GM23338 (cell line): ENCODE measurements at regions not wholly inside any gene's neighbourhood (a gene's known extent, or its start where the extent isn't known, plus 50 kb on each side); places are given as distances from the start of the nearest gene placed in this dataset.

Experiments
- CREB1 ChIP-seq: fragments of 250-450 bp; sonication (Bioruptor Pico); IDR thresholded peaks from 2 replicates; pipeline ENCODE4 v1.5.0; 2020; ENCODE audit warnings: low read depth, mild to moderate bottlenecking, moderate library complexity
- EZH2 ChIP-seq: fragments of 200-600 bp; sonication (generic); IDR thresholded peaks from one replicate; pipeline ENCODE4 v1.8.0; 2017; ENCODE audit warnings: antibody characterized with exemption, mild to moderate bottlenecking, low read depth; ENCODE audit not compliant: unreplicated experiment
- EZH2phosphoT487 ChIP-seq: fragments of 200-600 bp; sonication (generic); IDR thresholded peaks from one replicate; pipeline ENCODE4 v1.8.1; 2018; ENCODE audit warnings: antibody characterized with exemption; ENCODE audit not compliant: unreplicated experiment
- JUNB ChIP-seq: IDR thresholded peaks from one replicate; pipeline ENCODE4 v1.6.1; 2016; ENCODE audit warnings: antibody characterized with exemption; ENCODE audit not compliant: unreplicated experiment
- NANOG ChIP-seq: IDR thresholded peaks from 2 replicates; pipeline ENCODE4 v1.6.1; 2016; ENCODE audit warnings: antibody characterized with exemption, borderline replicate concordance
- POLR2AphosphoS5 ChIP-seq: IDR thresholded peaks from 2 replicates; pipeline ENCODE4 v1.6.1; 2016; ENCODE audit warnings: antibody characterized with exemption, low read depth
- ZNF114 ChIP-seq: fragments of 250-450 bp; sonication (Bioruptor Pico); IDR thresholded peaks from 2 replicates; pipeline ENCODE4 v1.5.0; 2020; ENCODE audit warnings: mild to moderate bottlenecking, moderate library complexity
- TF ChIP-seq, protein P1 (sequence below), 2 experiments: fragments of 200-600 bp in 1 of 2; sonication (generic) in 1 of 2; conservative IDR thresholded peaks; 2 replicates each; pipeline versions ENCODE4 v1.5.1 to v1.6.1; 2016 to 2017; ENCODE audit warnings: antibody characterized with exemption in 2 of 2, low read depth in 2 of 2, mild to moderate bottlenecking in 2 of 2, moderate library complexity in 1 of 2
- TF ChIP-seq, protein P2 (sequence below): IDR thresholded peaks from one replicate; pipeline ENCODE4 v1.6.1; 2018; ENCODE audit warnings: antibody characterized with exemption; ENCODE audit not compliant: unreplicated experiment
- TF ChIP-seq, protein P3 (sequence below): fragments of 250-450 bp; sonication (Bioruptor Pico); IDR thresholded peaks from 2 replicates; pipeline ENCODE4 v1.5.0; 2020; ENCODE audit warnings: mild to moderate bottlenecking, moderate library complexity
- TF ChIP-seq, protein P4 (sequence below): IDR thresholded peaks from 2 replicates; pipeline ENCODE4 v1.6.1; 2016; ENCODE audit warnings: antibody characterized with exemption

DNA sequence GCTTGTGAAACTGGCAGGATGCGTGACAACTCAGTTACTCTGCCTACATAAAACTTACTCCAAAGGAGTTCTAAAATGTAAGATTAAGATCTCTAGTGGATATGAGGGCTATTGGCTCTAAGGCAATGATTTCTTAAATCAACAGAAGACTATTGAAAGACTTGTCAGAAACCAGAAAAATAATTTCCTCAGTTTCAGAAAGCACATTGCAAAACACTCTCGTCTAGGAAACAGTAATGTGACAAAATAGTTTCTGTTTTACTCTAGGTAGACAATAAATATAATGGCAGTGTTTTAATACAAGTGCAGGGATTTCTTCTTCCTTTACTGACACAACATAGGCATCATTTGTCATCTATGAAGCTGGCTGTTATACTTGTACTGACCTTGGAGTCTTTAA, 230.1 kb downstream of the KCTD12 start:
- TF ChIP-seq EZH2 (no peak), POLR2AphosphoS5 (no peak), EZH2phosphoT487 (no peak), CREB1 (no peak), JUNB (no peak), NANOG (no peak), ZNF114 (CRISPR knock-in tag) (no peak)
- TF ChIP-seq, protein P1, sequence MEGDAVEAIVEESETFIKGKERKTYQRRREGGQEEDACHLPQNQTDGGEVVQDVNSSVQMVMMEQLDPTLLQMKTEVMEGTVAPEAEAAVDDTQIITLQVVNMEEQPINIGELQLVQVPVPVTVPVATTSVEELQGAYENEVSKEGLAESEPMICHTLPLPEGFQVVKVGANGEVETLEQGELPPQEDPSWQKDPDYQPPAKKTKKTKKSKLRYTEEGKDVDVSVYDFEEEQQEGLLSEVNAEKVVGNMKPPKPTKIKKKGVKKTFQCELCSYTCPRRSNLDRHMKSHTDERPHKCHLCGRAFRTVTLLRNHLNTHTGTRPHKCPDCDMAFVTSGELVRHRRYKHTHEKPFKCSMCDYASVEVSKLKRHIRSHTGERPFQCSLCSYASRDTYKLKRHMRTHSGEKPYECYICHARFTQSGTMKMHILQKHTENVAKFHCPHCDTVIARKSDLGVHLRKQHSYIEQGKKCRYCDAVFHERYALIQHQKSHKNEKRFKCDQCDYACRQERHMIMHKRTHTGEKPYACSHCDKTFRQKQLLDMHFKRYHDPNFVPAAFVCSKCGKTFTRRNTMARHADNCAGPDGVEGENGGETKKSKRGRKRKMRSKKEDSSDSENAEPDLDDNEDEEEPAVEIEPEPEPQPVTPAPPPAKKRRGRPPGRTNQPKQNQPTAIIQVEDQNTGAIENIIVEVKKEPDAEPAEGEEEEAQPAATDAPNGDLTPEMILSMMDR (conservative IDR thresholded peaks at IDR 0.05; ENCODE audit: low read depth in 2 of 2) = no peak
- TF ChIP-seq, protein P2, sequence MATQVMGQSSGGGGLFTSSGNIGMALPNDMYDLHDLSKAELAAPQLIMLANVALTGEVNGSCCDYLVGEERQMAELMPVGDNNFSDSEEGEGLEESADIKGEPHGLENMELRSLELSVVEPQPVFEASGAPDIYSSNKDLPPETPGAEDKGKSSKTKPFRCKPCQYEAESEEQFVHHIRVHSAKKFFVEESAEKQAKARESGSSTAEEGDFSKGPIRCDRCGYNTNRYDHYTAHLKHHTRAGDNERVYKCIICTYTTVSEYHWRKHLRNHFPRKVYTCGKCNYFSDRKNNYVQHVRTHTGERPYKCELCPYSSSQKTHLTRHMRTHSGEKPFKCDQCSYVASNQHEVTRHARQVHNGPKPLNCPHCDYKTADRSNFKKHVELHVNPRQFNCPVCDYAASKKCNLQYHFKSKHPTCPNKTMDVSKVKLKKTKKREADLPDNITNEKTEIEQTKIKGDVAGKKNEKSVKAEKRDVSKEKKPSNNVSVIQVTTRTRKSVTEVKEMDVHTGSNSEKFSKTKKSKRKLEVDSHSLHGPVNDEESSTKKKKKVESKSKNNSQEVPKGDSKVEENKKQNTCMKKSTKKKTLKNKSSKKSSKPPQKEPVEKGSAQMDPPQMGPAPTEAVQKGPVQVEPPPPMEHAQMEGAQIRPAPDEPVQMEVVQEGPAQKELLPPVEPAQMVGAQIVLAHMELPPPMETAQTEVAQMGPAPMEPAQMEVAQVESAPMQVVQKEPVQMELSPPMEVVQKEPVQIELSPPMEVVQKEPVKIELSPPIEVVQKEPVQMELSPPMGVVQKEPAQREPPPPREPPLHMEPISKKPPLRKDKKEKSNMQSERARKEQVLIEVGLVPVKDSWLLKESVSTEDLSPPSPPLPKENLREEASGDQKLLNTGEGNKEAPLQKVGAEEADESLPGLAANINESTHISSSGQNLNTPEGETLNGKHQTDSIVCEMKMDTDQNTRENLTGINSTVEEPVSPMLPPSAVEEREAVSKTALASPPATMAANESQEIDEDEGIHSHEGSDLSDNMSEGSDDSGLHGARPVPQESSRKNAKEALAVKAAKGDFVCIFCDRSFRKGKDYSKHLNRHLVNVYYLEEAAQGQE = no peak
- TF ChIP-seq, protein P3, sequence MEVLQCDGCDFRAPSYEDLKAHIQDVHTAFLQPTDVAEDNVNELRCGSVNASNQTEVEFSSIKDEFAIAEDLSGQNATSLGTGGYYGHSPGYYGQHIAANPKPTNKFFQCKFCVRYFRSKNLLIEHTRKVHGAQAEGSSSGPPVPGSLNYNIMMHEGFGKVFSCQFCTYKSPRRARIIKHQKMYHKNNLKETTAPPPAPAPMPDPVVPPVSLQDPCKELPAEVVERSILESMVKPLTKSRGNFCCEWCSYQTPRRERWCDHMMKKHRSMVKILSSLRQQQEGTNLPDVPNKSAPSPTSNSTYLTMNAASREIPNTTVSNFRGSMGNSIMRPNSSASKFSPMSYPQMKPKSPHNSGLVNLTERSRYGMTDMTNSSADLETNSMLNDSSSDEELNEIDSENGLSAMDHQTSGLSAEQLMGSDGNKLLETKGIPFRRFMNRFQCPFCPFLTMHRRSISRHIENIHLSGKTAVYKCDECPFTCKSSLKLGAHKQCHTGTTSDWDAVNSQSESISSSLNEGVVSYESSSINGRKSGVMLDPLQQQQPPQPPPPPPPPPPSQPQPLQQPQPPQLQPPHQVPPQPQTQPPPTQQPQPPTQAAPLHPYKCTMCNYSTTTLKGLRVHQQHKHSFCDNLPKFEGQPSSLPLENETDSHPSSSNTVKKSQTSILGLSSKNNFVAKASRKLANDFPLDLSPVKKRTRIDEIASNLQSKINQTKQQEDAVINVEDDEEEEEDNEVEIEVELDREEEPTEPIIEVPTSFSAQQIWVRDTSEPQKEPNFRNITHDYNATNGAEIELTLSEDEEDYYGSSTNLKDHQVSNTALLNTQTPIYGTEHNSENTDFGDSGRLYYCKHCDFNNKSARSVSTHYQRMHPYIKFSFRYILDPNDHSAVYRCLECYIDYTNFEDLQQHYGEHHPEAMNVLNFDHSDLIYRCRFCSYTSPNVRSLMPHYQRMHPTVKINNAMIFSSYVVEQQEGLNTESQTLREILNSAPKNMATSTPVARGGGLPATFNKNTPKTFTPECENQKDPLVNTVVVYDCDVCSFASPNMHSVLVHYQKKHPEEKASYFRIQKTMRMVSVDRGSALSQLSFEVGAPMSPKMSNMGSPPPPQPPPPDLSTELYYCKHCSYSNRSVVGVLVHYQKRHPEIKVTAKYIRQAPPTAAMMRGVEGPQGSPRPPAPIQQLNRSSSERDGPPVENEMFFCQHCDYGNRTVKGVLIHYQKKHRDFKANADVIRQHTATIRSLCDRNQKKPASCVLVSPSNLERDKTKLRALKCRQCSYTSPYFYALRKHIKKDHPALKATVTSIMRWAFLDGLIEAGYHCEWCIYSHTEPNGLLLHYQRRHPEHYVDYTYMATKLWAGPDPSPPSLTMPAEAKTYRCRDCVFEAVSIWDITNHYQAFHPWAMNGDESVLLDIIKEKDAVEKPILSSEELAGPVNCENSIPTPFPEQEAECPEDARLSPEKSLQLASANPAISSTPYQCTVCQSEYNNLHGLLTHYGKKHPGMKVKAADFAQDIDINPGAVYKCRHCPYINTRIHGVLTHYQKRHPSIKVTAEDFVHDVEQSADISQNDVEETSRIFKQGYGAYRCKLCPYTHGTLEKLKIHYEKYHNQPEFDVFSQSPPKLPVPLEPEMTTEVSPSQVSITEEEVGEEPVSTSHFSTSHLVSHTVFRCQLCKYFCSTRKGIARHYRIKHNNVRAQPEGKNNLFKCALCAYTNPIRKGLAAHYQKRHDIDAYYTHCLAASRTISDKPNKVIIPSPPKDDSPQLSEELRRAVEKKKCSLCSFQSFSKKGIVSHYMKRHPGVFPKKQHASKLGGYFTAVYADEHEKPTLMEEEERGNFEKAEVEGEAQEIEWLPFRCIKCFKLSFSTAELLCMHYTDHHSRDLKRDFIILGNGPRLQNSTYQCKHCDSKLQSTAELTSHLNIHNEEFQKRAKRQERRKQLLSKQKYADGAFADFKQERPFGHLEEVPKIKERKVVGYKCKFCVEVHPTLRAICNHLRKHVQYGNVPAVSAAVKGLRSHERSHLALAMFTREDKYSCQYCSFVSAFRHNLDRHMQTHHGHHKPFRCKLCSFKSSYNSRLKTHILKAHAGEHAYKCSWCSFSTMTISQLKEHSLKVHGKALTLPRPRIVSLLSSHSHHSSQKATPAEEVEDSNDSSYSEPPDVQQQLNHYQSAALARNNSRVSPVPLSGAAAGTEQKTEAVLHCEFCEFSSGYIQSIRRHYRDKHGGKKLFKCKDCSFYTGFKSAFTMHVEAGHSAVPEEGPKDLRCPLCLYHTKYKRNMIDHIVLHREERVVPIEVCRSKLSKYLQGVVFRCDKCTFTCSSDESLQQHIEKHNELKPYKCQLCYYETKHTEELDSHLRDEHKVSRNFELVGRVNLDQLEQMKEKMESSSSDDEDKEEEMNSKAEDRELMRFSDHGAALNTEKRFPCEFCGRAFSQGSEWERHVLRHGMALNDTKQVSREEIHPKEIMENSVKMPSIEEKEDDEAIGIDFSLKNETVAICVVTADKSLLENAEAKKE (CRISPR knock-in tag) = no peak
- TF ChIP-seq, protein P4, sequence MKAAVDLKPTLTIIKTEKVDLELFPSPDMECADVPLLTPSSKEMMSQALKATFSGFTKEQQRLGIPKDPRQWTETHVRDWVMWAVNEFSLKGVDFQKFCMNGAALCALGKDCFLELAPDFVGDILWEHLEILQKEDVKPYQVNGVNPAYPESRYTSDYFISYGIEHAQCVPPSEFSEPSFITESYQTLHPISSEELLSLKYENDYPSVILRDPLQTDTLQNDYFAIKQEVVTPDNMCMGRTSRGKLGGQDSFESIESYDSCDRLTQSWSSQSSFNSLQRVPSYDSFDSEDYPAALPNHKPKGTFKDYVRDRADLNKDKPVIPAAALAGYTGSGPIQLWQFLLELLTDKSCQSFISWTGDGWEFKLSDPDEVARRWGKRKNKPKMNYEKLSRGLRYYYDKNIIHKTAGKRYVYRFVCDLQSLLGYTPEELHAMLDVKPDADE = no peak
